T-cell (primary cell): ENCODE measurements at regions not wholly inside any gene's neighbourhood (a gene's known extent, or its start where the extent isn't known, plus 50 kb on each side); places are given as distances from the start of the nearest gene placed in this dataset.

ENCODE experiments used
- ATAC-seq, 4 experiments: fragments of 200-7000 bp in 3 of 4; fragments of 150-1000 bp in 1 of 4; cut with Tn5 transposase; replicated peaks in 1 of 4; 1 replicate in 3 of 4; 2 replicates in 1 of 4; pipeline ENCODE4 v1.10.0; 2021; ENCODE audit warnings: moderate library complexity in 3 of 4, mild to moderate bottlenecking in 2 of 4, moderate number of reproducible peaks in 1 of 4
- CTCF ChIA-PET, 2 donors: fragments of 300-600 bp; sonication (Branson Sonifier 250); formaldehyde crosslinking; loops; one replicate each; lab custom pipeline; 2022; ENCODE audit warnings: antibody characterized with exemption in 2 of 2; lab: Charles Lee
- POLR2A ChIA-PET, 2 donors: fragments of 300-600 bp; sonication (Branson Sonifier 250); formaldehyde crosslinking; loops; one replicate each; lab custom pipeline; 2022; ENCODE audit warnings: antibody characterized with exemption in 2 of 2; lab: Charles Lee
- DNase-seq, 35 experiments: peaks; one replicate each; pipeline versions ENCODE4 v3.0.0 to v3.0.0-alpha.2; 2013 to 2023
- H3K27ac ChIP-seq: one replicate; pipeline ENCODE4 v1.5.1; 2013; ENCODE audit warnings: low read length
- H3K27me3 ChIP-seq, 2 experiments: replicated peaks in 1 of 2; 1 replicate in 1 of 2; 2 replicates in 1 of 2; pipeline versions ENCODE4 v1.6.1 to v1.7.0; 2013; ENCODE audit warnings: low read length in 1 of 2, mixed read lengths in 1 of 2; ENCODE audit not compliant: control insufficient read depth in 2 of 2, insufficient read depth in 2 of 2; ENCODE audit errors: extremely low read depth in 1 of 2
- H3K36me3 ChIP-seq, 2 donors: 1 replicate in 1 of 2; 2 replicates in 1 of 2; pipeline versions ENCODE4 v1.6.1 to v1.7.0; 2013; ENCODE audit warnings: low read length in 1 of 2; ENCODE audit not compliant: control insufficient read depth in 2 of 2, insufficient read depth in 1 of 2; ENCODE audit errors: extremely low read depth in 1 of 2
- H3K4me1 ChIP-seq, 2 experiments: 1 replicate in 1 of 2; 2 replicates in 1 of 2; pipeline versions ENCODE4 v1.6.1 to v1.7.0; 2013; ENCODE audit warnings: low read length in 2 of 2, mixed read lengths in 1 of 2; ENCODE audit not compliant: insufficient read depth in 2 of 2, control insufficient read depth in 1 of 2; ENCODE audit errors: extremely low read depth in 1 of 2
- H3K4me3 ChIP-seq, 2 donors: 1 replicate in 1 of 2; 2 replicates in 1 of 2; pipeline versions ENCODE4 v1.5.1 to v1.7.0; 2013; ENCODE audit warnings: mild to moderate bottlenecking in 2 of 2, low read length in 1 of 2, moderate library complexity in 1 of 2; ENCODE audit not compliant: control insufficient read depth in 1 of 2; ENCODE audit errors: extremely low read depth in 1 of 2
- H3K9me3 ChIP-seq: 2 replicates; pipeline ENCODE4 v1.7.0; 2013
- H3K27ac Mint-ChIP-seq, 2 donors: one replicate each; pipeline ENCODE4 v1.8.0; 2020 to 2021; ENCODE audit warnings: mild to moderate bottlenecking in 2 of 2, mixed read lengths in 2 of 2
- H3K27me3 Mint-ChIP-seq, 2 donors: one replicate each; pipeline ENCODE4 v1.8.0; 2021 to 2022; ENCODE audit warnings: mixed read lengths in 2 of 2
- H3K36me3 Mint-ChIP-seq: one replicate; pipeline ENCODE4 v1.8.0; 2021; ENCODE audit warnings: mixed read lengths
- H3K4me1 Mint-ChIP-seq, 3 donors: one replicate each; pipeline ENCODE4 v1.8.0; 2020 to 2022; ENCODE audit warnings: mixed read lengths in 3 of 3, mild to moderate bottlenecking in 1 of 3
- H3K4me3 Mint-ChIP-seq, 3 donors: one replicate each; pipeline ENCODE4 v1.8.0; 2020 to 2022; ENCODE audit warnings: mild to moderate bottlenecking in 3 of 3, mixed read lengths in 3 of 3, moderate library complexity in 3 of 3
- H3K9me3 Mint-ChIP-seq, 3 donors: one replicate each; pipeline ENCODE4 v1.8.0; 2020 to 2022; ENCODE audit warnings: mixed read lengths in 3 of 3
- WGBS: methylation state at CpG from one replicate; pipeline ENCODE4 v1.1.5; 2013; ENCODE audit warnings: missing lambda C conversion rate; ENCODE audit not compliant: insufficient coverage; 5-methylcytosine and 5-hydroxymethylcytosine counted together

DNA sequence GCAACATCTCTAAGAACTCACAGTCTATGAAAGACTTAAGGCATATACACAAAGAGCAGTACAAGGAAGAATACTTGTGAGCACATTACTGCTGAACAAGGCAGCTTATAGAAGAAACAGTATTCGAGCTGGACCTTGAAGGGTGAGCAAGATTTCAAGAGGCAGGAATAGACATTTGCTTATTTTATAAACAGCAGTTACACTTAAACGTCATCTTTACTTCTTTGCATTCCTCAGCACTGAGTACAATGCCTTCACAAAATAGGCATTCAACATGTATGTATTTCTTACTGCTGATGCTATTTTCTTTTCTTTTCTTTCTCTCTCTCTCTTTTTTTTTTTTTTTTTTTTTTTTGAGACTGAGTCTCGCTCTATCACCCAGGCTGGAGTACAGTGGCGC lies 205.8 kb downstream of the ZIC4 start:
- 100% methylated on average over 1 of the region's 4 CpGs for WGBS
- no peak overlapping the region for H3K4me3 ChIP-seq
- no peaks in the 10 kb centered on the region for H3K36me3 ChIP-seq
- Mint-ChIP-seq H3K4me1 (no peaks in the 10 kb centered on the region), H3K27me3 (no peaks in the 10 kb centered on the region), H3K27ac (no peak overlapping the region), H3K4me3 (no peak overlapping the region), H3K9me3 (peaks cover 2 to 6% (median 6%) of the 10 kb centered on the region in 3 donors), H3K36me3 (no peaks in the 10 kb centered on the region)
- H3K27me3 ChIP-seq = no peaks in the 10 kb centered on the region
- DNase-seq (no peak), ATAC-seq (no peak)
- H3K9me3 ChIP-seq = no peaks in the 10 kb centered on the region
- CTCF ChIA-PET = no interaction called here
- POLR2A ChIA-PET = interaction anchor here in 1 of 2 donors (0.6 kb wide), 1 partner anchor 115 kb away, joined by 3 read pairs; no protein-coding TSS in a partner anchor
- H3K27ac ChIP-seq = no peak overlapping the region
- H3K4me1 ChIP-seq = no peaks in the 10 kb centered on the region

- no peak overlapping the region for H3K27ac Mint-ChIP-seq
- ChIA-PET CTCF (no interaction called here), POLR2A (no interaction called here)
- H3K4me1 Mint-ChIP-seq = no peaks in the 10 kb centered on the region
- Histone ChIP-seq H3K27me3 (no peaks in the 10 kb centered on the region), H3K4me1 (no peaks in the 10 kb centered on the region), H3K9me3 (no peaks in the 10 kb centered on the region), H3K4me3 (no peak overlapping the region), H3K27ac (no peak overlapping the region), H3K36me3 (no peaks in the 10 kb centered on the region)
- H3K36me3 Mint-ChIP-seq = no peaks in the 10 kb centered on the region
- peaks cover 0 to 8% (median 4%) of the 10 kb centered on the region in 3 donors for H3K9me3 Mint-ChIP-seq
- no peak overlapping the region for H3K4me3 Mint-ChIP-seq
- no peaks in the 10 kb centered on the region for H3K27me3 Mint-ChIP-seq
- DNase-seq = no peak
- no peak for ATAC-seq
Observed at GRCh38 chr3:147197739-147198138, 208.6 kb downstream of the ZIC4 start.

- no peak for ATAC-seq
- peaks cover 0 to 5% (median 4%) of the 10 kb centered on the region in 3 donors for H3K9me3 Mint-ChIP-seq
- no peaks in the 10 kb centered on the region for H3K27me3 Mint-ChIP-seq
- H3K36me3 ChIP-seq = no peaks in the 10 kb centered on the region
- ChIA-PET POLR2A (no interaction called here), CTCF (no interaction called here)
- H3K36me3 Mint-ChIP-seq = no peaks in the 10 kb centered on the region
- no peaks in the 10 kb centered on the region for H3K4me1 ChIP-seq
- H3K4me1 Mint-ChIP-seq = no peaks in the 10 kb centered on the region
- no peak overlapping the region for H3K27ac ChIP-seq
- no peak overlapping the region for H3K27ac Mint-ChIP-seq
- no peaks in the 10 kb centered on the region for H3K9me3 ChIP-seq
- no peaks in the 10 kb centered on the region for H3K27me3 ChIP-seq
- no peak overlapping the region for H3K4me3 ChIP-seq
- DNase-seq = no peak
- no peak overlapping the region for H3K4me3 Mint-ChIP-seq
Observed at GRCh38 chr3:147195887-147196286, 210.5 kb downstream of the ZIC4 start.

- ChIA-PET CTCF (no interaction called here), POLR2A (no interaction called here)
- no peaks in the 10 kb centered on the region for H3K36me3 ChIP-seq
- no peak for DNase-seq
- no peaks in the 10 kb centered on the region for H3K4me1 Mint-ChIP-seq
- H3K27ac Mint-ChIP-seq = no peak overlapping the region
- ATAC-seq = no peak
- H3K4me3 ChIP-seq = no peak overlapping the region
- no peaks in the 10 kb centered on the region for H3K27me3 ChIP-seq
- no peaks in the 10 kb centered on the region for H3K27me3 Mint-ChIP-seq
- H3K4me3 Mint-ChIP-seq = no peak overlapping the region
- H3K4me1 ChIP-seq = no peaks in the 10 kb centered on the region
- WGBS = no CpG with 5 or more reads among the region's 2 CpGs
- H3K9me3 Mint-ChIP-seq = peaks cover 0 to 11% (median 8%) of the 10 kb centered on the region in 3 donors
- H3K9me3 ChIP-seq = no peaks in the 10 kb centered on the region
- H3K27ac ChIP-seq = no peak overlapping the region
- no peaks in the 10 kb centered on the region for H3K36me3 Mint-ChIP-seq
Observed at GRCh38 chr3:147191795-147192385, 214.5 kb downstream of the ZIC4 start.

- Mint-ChIP-seq H3K4me1 (no peaks in the 10 kb centered on the region), H3K9me3 (peaks cover 3 to 10% (median 8%) of the 10 kb centered on the region in 3 donors), H3K27me3 (no peaks in the 10 kb centered on the region), H3K4me3 (no peak overlapping the region), H3K27ac (no peak overlapping the region), H3K36me3 (no peaks in the 10 kb centered on the region)
- WGBS = 100% methylated on average over 1 of the region's 3 CpGs
- POLR2A ChIA-PET = no interaction called here
- Histone ChIP-seq H3K27me3 (no peaks in the 10 kb centered on the region), H3K9me3 (no peaks in the 10 kb centered on the region), H3K36me3 (no peaks in the 10 kb centered on the region), H3K4me1 (no peaks in the 10 kb centered on the region), H3K27ac (no peak overlapping the region), H3K4me3 (no peak overlapping the region)
- ATAC-seq (no peak), DNase-seq (no peak)
- CTCF ChIA-PET = no interaction called here
Observed at GRCh38 chr3:147189016-147189415, 217.3 kb downstream of the ZIC4 start.

DNA sequence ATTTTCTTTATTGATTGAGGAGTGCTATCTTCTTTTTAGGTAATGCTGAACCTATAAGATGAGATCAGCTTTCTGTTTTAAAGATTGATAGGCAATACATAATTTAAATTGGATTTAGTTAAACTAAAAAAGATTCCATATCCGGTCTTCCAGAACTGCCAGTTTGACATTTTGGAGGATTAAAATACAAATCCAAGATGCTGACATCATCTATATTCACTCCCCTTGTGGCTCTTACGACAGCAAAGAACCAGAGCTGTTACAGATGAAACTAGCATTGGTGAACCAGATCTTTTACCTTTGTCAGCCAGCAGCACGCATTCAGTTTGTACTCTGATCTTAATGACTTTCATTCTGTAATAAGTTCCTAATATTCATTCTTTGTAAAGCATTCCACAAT lies 218.7 kb downstream of the ZIC4 start:
- no peaks in the 10 kb centered on the region for H3K27me3 Mint-ChIP-seq
- Histone ChIP-seq H3K36me3 (no peaks in the 10 kb centered on the region), H3K27me3 (no peaks in the 10 kb centered on the region), H3K4me3 (no peak overlapping the region), H3K9me3 (no peaks in the 10 kb centered on the region), H3K4me1 (no peaks in the 10 kb centered on the region), H3K27ac (no peak overlapping the region)
- no peaks in the 10 kb centered on the region for H3K4me1 Mint-ChIP-seq
- no peak overlapping the region for H3K27ac Mint-ChIP-seq
- no peaks in the 10 kb centered on the region for H3K36me3 Mint-ChIP-seq
- ChIA-PET CTCF (no interaction called here), POLR2A (no interaction called here)
- no peak for ATAC-seq
- no peak overlapping the region for H3K4me3 Mint-ChIP-seq
- H3K9me3 Mint-ChIP-seq = peaks cover 3 to 10% (median 8%) of the 10 kb centered on the region in 3 donors
- DNase-seq = no peak
- WGBS = 81% methylated on average over 3 of the region's 3 CpGs

DNA sequence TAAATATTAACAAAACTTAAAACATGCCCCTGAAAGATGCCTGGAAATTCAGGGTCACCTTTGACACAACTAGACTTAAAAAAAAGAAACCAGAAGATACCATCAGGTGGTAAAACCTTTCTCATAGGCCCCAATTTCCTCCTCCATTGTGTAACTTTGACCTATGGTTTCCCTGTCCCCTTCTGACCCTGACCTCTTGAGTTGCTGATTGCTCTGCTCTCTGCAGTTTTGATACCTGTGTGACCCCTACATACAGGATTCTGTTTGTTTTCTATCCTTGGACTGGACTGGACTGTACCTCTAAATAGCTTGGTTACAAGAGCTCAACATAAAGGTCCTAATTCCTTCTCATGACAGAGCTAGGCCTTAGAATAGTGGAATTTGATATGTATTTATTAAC lies 220.6 kb downstream of the ZIC4 start:
- no peaks in the 10 kb centered on the region for H3K4me1 ChIP-seq
- H3K9me3 ChIP-seq = no peaks in the 10 kb centered on the region
- Mint-ChIP-seq H3K27me3 (no peaks in the 10 kb centered on the region), H3K9me3 (peaks cover 3 to 8% (median 7%) of the 10 kb centered on the region in 3 donors), H3K4me1 (no peaks in the 10 kb centered on the region), H3K27ac (no peak overlapping the region), H3K36me3 (no peaks in the 10 kb centered on the region), H3K4me3 (no peak overlapping the region)
- no peaks in the 10 kb centered on the region for H3K27me3 ChIP-seq
- DNase-seq (no peak), ATAC-seq (no peak)
- H3K27ac ChIP-seq = no peak overlapping the region
- H3K36me3 ChIP-seq = no peaks in the 10 kb centered on the region
- ChIA-PET POLR2A (no interaction called here), CTCF (no interaction called here)
- H3K4me3 ChIP-seq = no peak overlapping the region
